ENCODE measurements at regions not wholly inside any gene's neighbourhood (a gene's known extent, or its start where the extent isn't known, plus 50 kb on each side); places are given as distances from the start of the nearest gene placed in this dataset.

DNA sequence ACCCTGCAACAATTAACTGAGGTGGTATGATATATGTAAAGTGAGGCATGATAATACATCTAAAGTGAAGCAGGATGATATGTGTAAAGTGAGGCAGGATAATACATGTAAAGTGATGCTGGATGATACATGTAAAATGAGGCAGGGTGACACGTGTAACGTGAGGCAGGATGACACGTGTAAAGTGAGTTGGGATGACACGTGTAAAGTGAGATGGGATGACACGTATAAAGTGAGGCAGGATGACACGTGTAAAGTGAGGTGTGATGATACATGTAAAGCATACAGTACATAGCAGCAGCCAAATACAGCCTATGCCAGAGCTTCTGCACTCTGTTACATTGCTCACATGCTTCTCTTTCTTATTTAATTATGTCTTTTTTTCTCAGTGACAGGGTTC, 184.4 kb upstream of the FOXF1 start:
- TF ChIP-seq, protein P1, sequence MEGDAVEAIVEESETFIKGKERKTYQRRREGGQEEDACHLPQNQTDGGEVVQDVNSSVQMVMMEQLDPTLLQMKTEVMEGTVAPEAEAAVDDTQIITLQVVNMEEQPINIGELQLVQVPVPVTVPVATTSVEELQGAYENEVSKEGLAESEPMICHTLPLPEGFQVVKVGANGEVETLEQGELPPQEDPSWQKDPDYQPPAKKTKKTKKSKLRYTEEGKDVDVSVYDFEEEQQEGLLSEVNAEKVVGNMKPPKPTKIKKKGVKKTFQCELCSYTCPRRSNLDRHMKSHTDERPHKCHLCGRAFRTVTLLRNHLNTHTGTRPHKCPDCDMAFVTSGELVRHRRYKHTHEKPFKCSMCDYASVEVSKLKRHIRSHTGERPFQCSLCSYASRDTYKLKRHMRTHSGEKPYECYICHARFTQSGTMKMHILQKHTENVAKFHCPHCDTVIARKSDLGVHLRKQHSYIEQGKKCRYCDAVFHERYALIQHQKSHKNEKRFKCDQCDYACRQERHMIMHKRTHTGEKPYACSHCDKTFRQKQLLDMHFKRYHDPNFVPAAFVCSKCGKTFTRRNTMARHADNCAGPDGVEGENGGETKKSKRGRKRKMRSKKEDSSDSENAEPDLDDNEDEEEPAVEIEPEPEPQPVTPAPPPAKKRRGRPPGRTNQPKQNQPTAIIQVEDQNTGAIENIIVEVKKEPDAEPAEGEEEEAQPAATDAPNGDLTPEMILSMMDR (conservative IDR thresholded peaks at IDR 0.05; ENCODE audit: low read depth, low read length) = no peak
- no peak for TF ChIP-seq EZH2 (IDR thresholded peaks at IDR 0.05; ENCODE audit: low read length, unreplicated experiment)

Data from PC-3 (cell line).